ENCODE measurements at regions not wholly inside any gene's neighbourhood (a gene's known extent, or its start where the extent isn't known, plus 50 kb on each side); places are given as distances from the start of the nearest gene placed in this dataset.

DNA sequence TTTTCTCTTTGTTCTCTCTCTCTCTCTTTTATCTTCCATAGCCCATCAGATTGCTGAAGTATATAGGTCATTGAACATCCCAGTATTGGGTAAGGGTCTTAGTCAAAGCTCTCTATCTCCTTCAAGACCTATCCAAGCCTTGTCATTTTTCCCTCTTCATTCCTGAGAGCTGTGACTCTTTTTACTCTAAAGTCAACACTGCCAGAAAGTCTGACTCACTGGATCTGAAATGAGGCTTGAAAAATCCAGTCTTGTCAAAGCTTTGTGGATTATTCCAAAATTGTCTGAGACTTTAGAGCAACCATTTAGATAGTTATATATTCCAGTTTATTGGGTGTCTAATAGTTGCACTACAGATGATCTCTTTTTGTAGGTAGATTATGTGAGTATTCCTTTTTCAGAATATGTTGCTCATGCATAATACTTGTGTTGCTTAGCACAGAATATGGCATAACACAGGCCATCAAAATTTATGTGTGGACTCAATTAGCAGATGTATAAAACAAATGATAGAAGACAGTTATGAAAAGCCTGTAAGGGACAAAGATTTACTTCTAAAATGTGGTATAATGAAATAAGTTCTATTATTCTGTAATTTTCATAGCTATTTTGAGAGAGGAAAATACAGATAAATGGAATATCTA, 389.3 kb upstream of the PCDH9 start:
- Histone ChIP-seq H3K27me3 (replicated peaks; ENCODE audit: control insufficient read depth, insufficient read depth, low read length) (no peaks in the 10 kb centered on the region), H3K9me3 (no peaks in the 10 kb centered on the region), H3K4me3 (ENCODE audit: low read depth, low read length) (no peak overlapping the region), H3K4me1 (no peaks in the 10 kb centered on the region), H3K36me3 (ENCODE audit: control insufficient read depth, insufficient read depth, low read length) (no peaks in the 10 kb centered on the region)
- no peak overlapping the region for H3K27ac Mint-ChIP-seq (ENCODE audit: unreplicated experiment)
- no TSS peak for BruUV-seq (replicated peaks)
- no peaks in the 10 kb centered on the region for H3K9me3 Mint-ChIP-seq (ENCODE audit: unreplicated experiment)
- TF ChIP-seq, protein P1, sequence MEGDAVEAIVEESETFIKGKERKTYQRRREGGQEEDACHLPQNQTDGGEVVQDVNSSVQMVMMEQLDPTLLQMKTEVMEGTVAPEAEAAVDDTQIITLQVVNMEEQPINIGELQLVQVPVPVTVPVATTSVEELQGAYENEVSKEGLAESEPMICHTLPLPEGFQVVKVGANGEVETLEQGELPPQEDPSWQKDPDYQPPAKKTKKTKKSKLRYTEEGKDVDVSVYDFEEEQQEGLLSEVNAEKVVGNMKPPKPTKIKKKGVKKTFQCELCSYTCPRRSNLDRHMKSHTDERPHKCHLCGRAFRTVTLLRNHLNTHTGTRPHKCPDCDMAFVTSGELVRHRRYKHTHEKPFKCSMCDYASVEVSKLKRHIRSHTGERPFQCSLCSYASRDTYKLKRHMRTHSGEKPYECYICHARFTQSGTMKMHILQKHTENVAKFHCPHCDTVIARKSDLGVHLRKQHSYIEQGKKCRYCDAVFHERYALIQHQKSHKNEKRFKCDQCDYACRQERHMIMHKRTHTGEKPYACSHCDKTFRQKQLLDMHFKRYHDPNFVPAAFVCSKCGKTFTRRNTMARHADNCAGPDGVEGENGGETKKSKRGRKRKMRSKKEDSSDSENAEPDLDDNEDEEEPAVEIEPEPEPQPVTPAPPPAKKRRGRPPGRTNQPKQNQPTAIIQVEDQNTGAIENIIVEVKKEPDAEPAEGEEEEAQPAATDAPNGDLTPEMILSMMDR (IDR thresholded peaks at IDR 0.05; ENCODE audit: insufficient read depth in 1 of 2, low read depth in 1 of 2, low read length in 1 of 2, severe bottlenecking in 1 of 2, unreplicated experiment in 1 of 2) = no peak
- no peak for DNase-seq
- H3K4me1 Mint-ChIP-seq (ENCODE audit: low read depth, unreplicated experiment) = no peaks in the 10 kb centered on the region
- H3K4me3 Mint-ChIP-seq (ENCODE audit: unreplicated experiment) = no peak overlapping the region
- H3K27me3 Mint-ChIP-seq (ENCODE audit: insufficient read depth, unreplicated experiment) = no peaks in the 10 kb centered on the region
- CTCF ChIA-PET = no interaction called here
- intact Hi-C loops (cut with micrococcal nuclease; ENCODE audit: unreplicated experiment) = no loop called here
- no peaks in the 10 kb centered on the region for H3K36me3 Mint-ChIP-seq (ENCODE audit: insufficient read depth, unreplicated experiment)
- POLR2A ChIA-PET = no interaction called here

DNA sequence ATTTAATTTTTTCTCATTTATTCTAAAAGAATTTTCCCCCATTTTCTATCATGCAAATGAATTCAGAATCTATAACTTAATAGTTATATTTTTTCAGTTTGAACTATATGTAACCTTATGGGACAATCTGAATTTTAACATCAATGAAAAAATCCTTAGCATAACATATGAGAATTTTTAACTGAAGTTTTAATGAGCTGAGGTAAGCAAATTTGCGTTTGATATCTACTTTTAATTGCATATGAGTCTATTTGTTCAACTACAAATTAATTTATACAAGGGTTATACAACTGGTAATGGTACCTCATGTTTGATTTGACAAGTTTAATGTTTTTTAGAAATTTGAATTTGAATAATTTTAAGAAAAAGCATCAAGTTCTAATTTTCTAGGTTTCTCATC, 384.4 kb upstream of the PCDH9 start:
- no peaks in the 10 kb centered on the region for H3K4me1 ChIP-seq
- CTCF ChIA-PET = no interaction called here
- H3K27me3 ChIP-seq (replicated peaks; ENCODE audit: control insufficient read depth, insufficient read depth, low read length) = no peaks in the 10 kb centered on the region
- Mint-ChIP-seq H3K4me1 (ENCODE audit: low read depth, unreplicated experiment) (no peaks in the 10 kb centered on the region), H3K36me3 (ENCODE audit: insufficient read depth, unreplicated experiment) (no peaks in the 10 kb centered on the region), H3K9me3 (ENCODE audit: unreplicated experiment) (no peaks in the 10 kb centered on the region), H3K4me3 (ENCODE audit: unreplicated experiment) (no peak overlapping the region), H3K27me3 (ENCODE audit: insufficient read depth, unreplicated experiment) (no peaks in the 10 kb centered on the region), H3K27ac (ENCODE audit: unreplicated experiment) (no peak overlapping the region)
- no peaks in the 10 kb centered on the region for H3K9me3 ChIP-seq
- H3K4me3 ChIP-seq (ENCODE audit: low read depth, low read length) = no peak overlapping the region
- BruUV-seq (replicated peaks) = no TSS peak
- TF ChIP-seq, protein P1 (IDR thresholded peaks at IDR 0.05; ENCODE audit: insufficient read depth in 1 of 2, low read depth in 1 of 2, low read length in 1 of 2, severe bottlenecking in 1 of 2, unreplicated experiment in 1 of 2) = no peak
- intact Hi-C loops (cut with micrococcal nuclease; ENCODE audit: unreplicated experiment) = no loop called here
- POLR2A ChIA-PET = no interaction called here
- no peaks in the 10 kb centered on the region for H3K36me3 ChIP-seq (ENCODE audit: control insufficient read depth, insufficient read depth, low read length)
- no peak for DNase-seq

DNA sequence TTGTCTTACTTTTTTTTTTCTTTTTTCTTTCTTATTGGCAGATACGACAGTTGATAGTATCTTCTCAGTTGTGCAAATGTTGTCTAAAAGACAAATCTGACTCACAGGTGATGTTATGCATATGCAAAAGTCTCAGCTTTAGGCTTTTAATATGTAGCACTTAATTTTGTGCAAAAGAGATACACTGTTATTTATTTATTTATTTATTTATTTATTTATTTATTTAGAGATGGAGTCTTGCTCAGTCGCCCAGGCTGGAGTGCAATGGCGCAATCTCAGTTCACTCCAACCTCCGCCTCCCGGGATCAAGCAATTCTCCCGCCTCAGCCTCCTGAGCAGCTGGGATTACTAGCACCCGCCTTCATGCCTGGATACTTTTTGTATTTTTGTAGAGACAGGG, 383.9 kb upstream of the PCDH9 start:
- Mint-ChIP-seq H3K4me1 (ENCODE audit: low read depth, unreplicated experiment) (no peaks in the 10 kb centered on the region), H3K27me3 (ENCODE audit: insufficient read depth, unreplicated experiment) (no peaks in the 10 kb centered on the region), H3K4me3 (ENCODE audit: unreplicated experiment) (no peak overlapping the region), H3K9me3 (ENCODE audit: unreplicated experiment) (no peaks in the 10 kb centered on the region), H3K36me3 (ENCODE audit: insufficient read depth, unreplicated experiment) (no peaks in the 10 kb centered on the region), H3K27ac (ENCODE audit: unreplicated experiment) (no peak overlapping the region)
- Histone ChIP-seq H3K9me3 (no peaks in the 10 kb centered on the region), H3K27me3 (replicated peaks; ENCODE audit: control insufficient read depth, insufficient read depth, low read length) (no peaks in the 10 kb centered on the region), H3K4me3 (ENCODE audit: low read depth, low read length) (no peak overlapping the region), H3K4me1 (no peaks in the 10 kb centered on the region), H3K36me3 (ENCODE audit: control insufficient read depth, insufficient read depth, low read length) (no peaks in the 10 kb centered on the region)
- no peak for DNase-seq
- POLR2A ChIA-PET = no interaction called here
- TF ChIP-seq, protein P1 (IDR thresholded peaks at IDR 0.05; ENCODE audit: insufficient read depth in 1 of 2, low read depth in 1 of 2, low read length in 1 of 2, severe bottlenecking in 1 of 2, unreplicated experiment in 1 of 2) = no peak
- intact Hi-C loops (cut with micrococcal nuclease; ENCODE audit: unreplicated experiment) = no loop called here
- CTCF ChIA-PET = no interaction called here
- BruUV-seq (replicated peaks) = no TSS peak

Measured in Caco-2 (cell line).